A673 (cell line): ENCODE measurements at regions not wholly inside any gene's neighbourhood (a gene's known extent, or its start where the extent isn't known, plus 50 kb on each side); places are given as distances from the start of the nearest gene placed in this dataset.

Source experiments
- BruUV-seq: library from RNA; stranded (reverse); fragments of 400-500 nt; replicated peaks from 2 replicates; lab custom pipeline; 2021; lab: Mats Ljungman, UMichigan
- CTCF ChIA-PET: fragments of 300-600 bp; sonication (Branson Sonifier 250); formaldehyde crosslinking; loops from one replicate; lab custom pipeline; 2022; ENCODE audit warnings: antibody characterized with exemption; lab: Charles Lee
- POLR2A ChIA-PET: fragments of 300-600 bp; sonication (Branson Sonifier 250); formaldehyde crosslinking; loops from one replicate; lab custom pipeline; 2022; ENCODE audit warnings: antibody characterized with exemption; ENCODE audit not compliant: low non-redundant PET; lab: Charles Lee
- DNase-seq: peaks from one replicate; pipeline ENCODE4 v3.0.0-alpha.2; 2015; ENCODE audit warnings: low spot score
- H3K27ac ChIP-seq: fragments of 200-600 bp; sonication (generic); 2 replicates; pipeline ENCODE4 v1.5.1; 2016; ENCODE audit warnings: mixed run types, low read depth, mild to moderate bottlenecking, mixed read lengths, antibody characterized with exemption, low read length; ENCODE audit not compliant: poor library complexity, severe bottlenecking
- H3K27me3 ChIP-seq: fragments of 200-600 bp; sonication (generic); replicated peaks from 2 replicates; pipeline ENCODE4 v1.6.1; 2017; ENCODE audit warnings: mixed run types, low read depth, mild to moderate bottlenecking, mixed read lengths, antibody characterized with exemption, low read length; ENCODE audit not compliant: insufficient read depth, poor library complexity
- H3K36me3 ChIP-seq: fragments of 200-600 bp; sonication (generic); 2 replicates; pipeline ENCODE4 v1.6.1; 2016; ENCODE audit warnings: mixed run types, mild to moderate bottlenecking, mixed read lengths, antibody characterized with exemption, low read length; ENCODE audit not compliant: insufficient read depth, poor library complexity, severe bottlenecking
- H3K4me1 ChIP-seq: fragments of 200-600 bp; sonication (generic); 2 replicates; pipeline ENCODE4 v1.6.1; 2017; ENCODE audit warnings: mixed run types, mild to moderate bottlenecking, mixed read lengths, antibody characterized with exemption, low read length; ENCODE audit not compliant: insufficient read depth, poor library complexity, severe bottlenecking
- H3K4me3 ChIP-seq: fragments of 200-600 bp; sonication (generic); 2 replicates; pipeline ENCODE4 v1.5.1; 2016; ENCODE audit warnings: low read depth, mixed run types, mild to moderate bottlenecking, mixed read lengths, low read length; ENCODE audit not compliant: poor library complexity, severe bottlenecking
- H3K9me3 ChIP-seq: fragments of 200-600 bp; sonication (generic); 2 replicates; pipeline ENCODE4 v1.6.1; 2016; ENCODE audit warnings: mixed run types, low read depth, mild to moderate bottlenecking, mixed read lengths, antibody characterized with exemption, low read length; ENCODE audit not compliant: poor library complexity, severe bottlenecking
- EZH2 ChIP-seq: fragments of 200-600 bp; sonication (generic); IDR thresholded peaks from 2 replicates; pipeline ENCODE4 v1.6.1; 2017; ENCODE audit warnings: borderline replicate concordance, low read depth, mild to moderate bottlenecking, mixed read lengths, antibody characterized with exemption, low read length; ENCODE audit not compliant: poor library complexity, severe bottlenecking
- intact Hi-C: fragments of 100-400 bp; cut with micrococcal nuclease; formaldehyde crosslinking; loops from one replicate; pipeline ENCODE4 v1.10.0; 2022; ENCODE audit not compliant: unreplicated experiment
- TF ChIP-seq, protein P1 (sequence below): fragments of 300-800, 200-600 bp; sonication (generic); conservative IDR thresholded peaks from 2 replicates; pipeline ENCODE4 v1.5.1; 2017; ENCODE audit warnings: low read depth, mild to moderate bottlenecking, antibody characterized with exemption, low read length, moderate library complexity, mixed read lengths

DNA sequence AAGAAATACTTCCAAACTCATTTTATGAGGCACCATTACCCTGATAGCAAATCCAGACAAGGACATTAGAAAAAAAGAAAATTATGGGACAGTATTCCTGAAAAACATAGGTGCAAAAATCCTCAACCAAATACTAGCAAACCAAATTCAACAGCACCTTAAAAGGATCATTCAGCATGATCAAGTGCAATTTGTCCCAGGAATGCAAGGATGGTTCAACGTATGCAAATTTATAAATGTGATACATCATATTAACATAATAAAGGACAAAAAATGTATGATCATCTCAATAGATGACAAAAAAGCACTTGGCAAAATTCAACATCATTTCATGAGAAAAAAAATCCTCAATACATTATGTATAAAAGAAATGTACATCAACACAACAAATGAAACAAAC is 162.9 kb downstream of the DUSP6 start:
- intact Hi-C loops, result no loop called here
- no TSS peak for BruUV-seq
- ChIA-PET POLR2A (no interaction called here), CTCF (no interaction called here)
- TF ChIP-seq, protein P1, sequence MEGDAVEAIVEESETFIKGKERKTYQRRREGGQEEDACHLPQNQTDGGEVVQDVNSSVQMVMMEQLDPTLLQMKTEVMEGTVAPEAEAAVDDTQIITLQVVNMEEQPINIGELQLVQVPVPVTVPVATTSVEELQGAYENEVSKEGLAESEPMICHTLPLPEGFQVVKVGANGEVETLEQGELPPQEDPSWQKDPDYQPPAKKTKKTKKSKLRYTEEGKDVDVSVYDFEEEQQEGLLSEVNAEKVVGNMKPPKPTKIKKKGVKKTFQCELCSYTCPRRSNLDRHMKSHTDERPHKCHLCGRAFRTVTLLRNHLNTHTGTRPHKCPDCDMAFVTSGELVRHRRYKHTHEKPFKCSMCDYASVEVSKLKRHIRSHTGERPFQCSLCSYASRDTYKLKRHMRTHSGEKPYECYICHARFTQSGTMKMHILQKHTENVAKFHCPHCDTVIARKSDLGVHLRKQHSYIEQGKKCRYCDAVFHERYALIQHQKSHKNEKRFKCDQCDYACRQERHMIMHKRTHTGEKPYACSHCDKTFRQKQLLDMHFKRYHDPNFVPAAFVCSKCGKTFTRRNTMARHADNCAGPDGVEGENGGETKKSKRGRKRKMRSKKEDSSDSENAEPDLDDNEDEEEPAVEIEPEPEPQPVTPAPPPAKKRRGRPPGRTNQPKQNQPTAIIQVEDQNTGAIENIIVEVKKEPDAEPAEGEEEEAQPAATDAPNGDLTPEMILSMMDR, result no peak
- no peak for TF ChIP-seq EZH2
- Histone ChIP-seq H3K4me3 (no peak overlapping the region), H3K27me3 (no peaks in the 10 kb centered on the region), H3K9me3 (peaks cover 18% of the 10 kb centered on the region), H3K27ac (no peak overlapping the region), H3K36me3 (no peaks in the 10 kb centered on the region), H3K4me1 (no peaks in the 10 kb centered on the region)
- DNase-seq, result no peak

DNA sequence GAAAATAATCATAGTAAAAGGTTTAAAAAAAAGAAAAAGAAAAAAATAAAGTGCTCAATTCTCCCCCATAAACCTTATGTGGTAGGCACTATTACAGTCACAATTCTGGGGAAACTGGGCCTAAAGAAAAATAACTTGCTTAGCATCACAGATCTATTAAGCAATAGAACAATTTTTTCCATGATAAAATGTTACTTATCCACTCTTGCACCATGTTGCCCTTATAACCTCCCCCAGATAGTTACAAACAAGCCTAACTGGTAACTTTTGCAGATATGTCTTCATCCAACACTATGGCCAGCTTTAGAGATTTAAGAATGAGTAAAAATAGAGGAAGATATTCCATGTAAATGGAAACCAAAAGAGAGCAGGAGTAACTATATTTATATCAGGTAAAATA is 164.8 kb downstream of the DUSP6 start:
- H3K4me3 ChIP-seq, result no peak overlapping the region
- H3K9me3 ChIP-seq, result peaks cover 18% of the 10 kb centered on the region
- no peak overlapping the region for H3K27ac ChIP-seq
- intact Hi-C loops, result no loop called here
- CTCF ChIA-PET, result no interaction called here
- H3K36me3 ChIP-seq, result no peaks in the 10 kb centered on the region
- TF ChIP-seq EZH2, result no peak
- TF ChIP-seq, protein P1, result no peak
- POLR2A ChIA-PET, result no interaction called here
- no peak for DNase-seq
- H3K4me1 ChIP-seq, result no peaks in the 10 kb centered on the region
- H3K27me3 ChIP-seq, result no peaks in the 10 kb centered on the region
- no TSS peak for BruUV-seq

DNA sequence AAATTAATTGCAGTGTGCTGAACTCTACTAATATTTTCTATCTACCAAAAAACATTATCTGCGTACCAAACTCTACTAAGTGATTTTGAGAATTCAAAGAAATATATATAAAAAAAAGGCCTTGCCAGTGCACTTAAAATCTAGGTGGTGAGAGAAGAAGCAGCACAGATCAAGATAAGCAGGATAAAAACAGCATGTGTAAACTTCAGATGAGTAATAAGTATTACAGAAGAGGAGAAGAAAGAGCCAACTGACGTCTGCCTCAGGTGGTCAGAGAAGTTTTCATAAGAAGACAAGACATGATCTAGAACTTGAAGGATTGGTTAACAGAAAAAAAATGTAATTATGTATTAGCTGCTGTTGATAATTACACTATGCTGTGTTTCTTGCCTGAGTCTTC is 166.4 kb downstream of the DUSP6 start:
- Histone ChIP-seq H3K27ac (no peak overlapping the region), H3K4me1 (peaks cover 11% of the 10 kb centered on the region), H3K4me3 (no peak overlapping the region), H3K36me3 (no peaks in the 10 kb centered on the region), H3K27me3 (no peaks in the 10 kb centered on the region), H3K9me3 (peaks cover 18% of the 10 kb centered on the region)
- DNase-seq, result no peak
- no peak for TF ChIP-seq EZH2
- TF ChIP-seq, protein P1, result no peak
- intact Hi-C loops, result no loop called here
- POLR2A ChIA-PET, result no interaction called here
- no TSS peak for BruUV-seq
- CTCF ChIA-PET, result no interaction called here
